ENCODE measurements at regions not wholly inside any gene's neighbourhood (a gene's known extent, or its start where the extent isn't known, plus 50 kb on each side); places are given as distances from the start of the nearest gene placed in this dataset.
"Not testable (repeated sequence)": the region's sequence is repeated elsewhere in the genome, so short reads cannot be mapped to it uniquely, and the experiment has no call there.

- DNase-seq (ENCODE audit: low read depth), result no peak
Observed at GRCh38 chr11:116698080-116698479, 74.7 kb downstream of the BUD13 start.

- no peak for DNase-seq (ENCODE audit: low read depth)
Observed at GRCh38 chr11:116697639-116698038, 75.1 kb downstream of the BUD13 start.

GRCh38 chr11:116697011-116697410, 75.8 kb downstream of the BUD13 start:
- DNase-seq (ENCODE audit: low read depth), result no peak

- DNase-seq (ENCODE audit: low read depth), result no peak
Observed at GRCh38 chr11:116696381-116696941, 76.3 kb downstream of the BUD13 start.

GRCh38 chr11:116695657-116696254, 77.0 kb downstream of the BUD13 start:
- no peak for DNase-seq (ENCODE audit: low read depth)

GRCh38 chr11:116694815-116695590, 77.8 kb downstream of the BUD13 start:
- DNase-seq (ENCODE audit: low read depth), result no peak

GRCh38 chr11:116694349-116694725, 78.5 kb downstream of the BUD13 start:
- no peak for DNase-seq (ENCODE audit: low read depth)

- DNase-seq (ENCODE audit: low read depth), result no peak
Observed at GRCh38 chr11:116693593-116694348, 79.0 kb downstream of the BUD13 start.

GRCh38 chr11:116693102-116693570, 79.7 kb downstream of the BUD13 start:
- no peak for DNase-seq (ENCODE audit: low read depth)

- DNase-seq (ENCODE audit: low read depth), result no peak
Observed at GRCh38 chr11:116692318-116693101, 80.3 kb downstream of the BUD13 start.

- DNase-seq (ENCODE audit: low read depth), result peak; percentile 16
Observed at GRCh38 chr11:116691771-116692177, 81.0 kb downstream of the BUD13 start.

- no peak for DNase-seq (ENCODE audit: low read depth)
Observed at GRCh38 chr11:116690611-116691010, 82.2 kb downstream of the BUD13 start.

GRCh38 chr11:116689413-116690127, 83.2 kb downstream of the BUD13 start:
- DNase-seq (ENCODE audit: low read depth), result no peak

GRCh38 chr11:116688202-116688540, 84.6 kb downstream of the BUD13 start:
- DNase-seq (ENCODE audit: low read depth), result no peak

GRCh38 chr11:116687458-116688201, 85.2 kb downstream of the BUD13 start:
- no peak for DNase-seq (ENCODE audit: low read depth)

GRCh38 chr11:116686866-116687265, 85.9 kb downstream of the BUD13 start:
- no peak for DNase-seq (ENCODE audit: low read depth)

GRCh38 chr11:116683982-116684381, 88.8 kb downstream of the BUD13 start:
- no peak for DNase-seq (ENCODE audit: low read depth)

GRCh38 chr11:116680349-116681125, 92.2 kb downstream of the BUD13 start:
- no peak for DNase-seq (ENCODE audit: low read depth)

GRCh38 chr11:116678887-116679286, 93.9 kb downstream of the BUD13 start:
- no peak for DNase-seq (ENCODE audit: low read depth)

GRCh38 chr11:116667318-116667717, 105.5 kb downstream of the BUD13 start:
- DNase-seq (ENCODE audit: low read depth), result not testable (repeated sequence)
